ENCODE measurements at regions not wholly inside any gene's neighbourhood (a gene's known extent, or its start where the extent isn't known, plus 50 kb on each side); places are given as distances from the start of the nearest gene placed in this dataset.

- no peak for TF ChIP-seq CTCF (IDR thresholded peaks at IDR 0.05; ENCODE audit: insufficient read depth, low read depth, low read length, missing control alignments)
- no peak overlapping the region for H3K4me3 ChIP-seq (ENCODE audit: low read depth, low read length)
- no peak for DNase-seq (ENCODE audit: low read depth)
Measured at GRCh38 chr5:6832994-6833393, 119.8 kb downstream of the TENT4A start.

GRCh38 chr5:6833406-6833805 lies 120.2 kb downstream of the TENT4A start:
- TF ChIP-seq CTCF (IDR thresholded peaks at IDR 0.05; ENCODE audit: insufficient read depth, low read depth, low read length, missing control alignments) = no peak
- H3K4me3 ChIP-seq (ENCODE audit: low read depth, low read length) = no peak overlapping the region
- no peak for DNase-seq (ENCODE audit: low read depth)

- TF ChIP-seq CTCF (IDR thresholded peaks at IDR 0.05; ENCODE audit: insufficient read depth, low read depth, low read length, missing control alignments) = no peak
- no peak for DNase-seq (ENCODE audit: low read depth)
- no peak overlapping the region for H3K4me3 ChIP-seq (ENCODE audit: low read depth, low read length)
Measured at GRCh38 chr5:6837095-6837494, 123.9 kb downstream of the TENT4A start.

- no peak overlapping the region for H3K4me3 ChIP-seq (ENCODE audit: low read depth, low read length)
- TF ChIP-seq CTCF (IDR thresholded peaks at IDR 0.05; ENCODE audit: insufficient read depth, low read depth, low read length, missing control alignments) = peak; percentile 66
- peak; percentile 22 for DNase-seq (ENCODE audit: low read depth)
Measured at GRCh38 chr5:6837519-6838110, 124.4 kb downstream of the TENT4A start.

- DNase-seq (ENCODE audit: low read depth) = no peak
- H3K4me3 ChIP-seq (ENCODE audit: low read depth, low read length) = no peak overlapping the region
- no peak for TF ChIP-seq CTCF (IDR thresholded peaks at IDR 0.05; ENCODE audit: insufficient read depth, low read depth, low read length, missing control alignments)
Measured at GRCh38 chr5:6838736-6839135, 125.5 kb downstream of the TENT4A start.

GRCh38 chr5:6840136-6840793 lies 127.0 kb downstream of the TENT4A start:
- TF ChIP-seq CTCF (IDR thresholded peaks at IDR 0.05; ENCODE audit: insufficient read depth, low read depth, low read length, missing control alignments) = no peak
- DNase-seq (ENCODE audit: low read depth) = no peak

GRCh38 chr5:6843335-6843734 lies 130.1 kb downstream of the TENT4A start:
- H3K4me3 ChIP-seq (ENCODE audit: low read depth, low read length) = no peak overlapping the region
- no peak for TF ChIP-seq CTCF (IDR thresholded peaks at IDR 0.05; ENCODE audit: insufficient read depth, low read depth, low read length, missing control alignments)
- no peak for DNase-seq (ENCODE audit: low read depth)

More at GRCh38 chr5:6840136-6840793, 127.0 kb downstream of the TENT4A start:
- H3K4me3 ChIP-seq (ENCODE audit: low read depth, low read length) = no peak overlapping the region

Measured in GM12865 (cell line).